HG03108 (cell line): ENCODE measurements at regions not wholly inside any gene's neighbourhood (a gene's known extent, or its start where the extent isn't known, plus 50 kb on each side); places are given as distances from the start of the nearest gene placed in this dataset.

Experiments
- ATAC-seq: cut with Tn5 transposase; IDR thresholded peaks from one replicate; pipeline ENCODE4 v1.9.1; 2021; ENCODE audit warnings: moderate library complexity; ENCODE audit not compliant: unreplicated experiment

DNA sequence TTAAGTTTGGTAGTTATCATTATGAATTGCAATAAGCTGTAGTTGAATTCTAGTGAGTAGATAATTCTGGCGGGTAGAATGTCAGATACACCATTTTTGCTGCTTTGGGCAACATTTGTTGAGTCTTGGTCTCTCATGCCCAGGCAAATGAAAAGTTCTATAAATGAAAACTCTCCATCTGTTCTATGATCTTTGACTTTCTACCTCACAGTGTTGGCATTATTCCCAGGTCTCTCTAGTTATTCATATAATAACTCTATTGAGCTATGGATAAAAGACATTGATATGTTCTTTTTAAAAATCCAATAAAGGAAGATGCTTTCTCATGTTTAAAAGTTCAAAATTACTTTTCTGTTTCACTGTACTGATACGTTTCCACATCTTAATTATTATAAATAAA lies 415.3 kb upstream of the SEMA3D start:
- no peak for ATAC-seq

DNA sequence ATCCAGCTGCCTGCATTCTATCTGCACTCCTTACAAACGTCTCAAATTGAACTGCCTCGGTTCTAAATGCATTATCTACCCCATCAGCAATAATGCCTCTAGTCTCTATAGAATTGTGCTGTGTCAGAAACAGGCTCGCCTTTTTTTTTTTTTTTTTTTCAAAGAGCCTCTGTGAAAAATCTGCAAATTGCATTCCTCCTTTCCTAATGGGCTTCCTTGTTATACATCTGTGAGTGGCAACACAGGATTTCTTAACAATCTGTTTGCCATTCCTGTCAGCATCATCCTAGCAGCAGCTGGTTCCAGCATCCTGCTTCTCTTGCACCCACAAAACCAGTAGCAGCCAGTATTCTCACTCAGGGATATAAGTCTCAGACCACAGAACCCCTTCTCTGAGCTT lies 413.5 kb upstream of the SEMA3D start:
- no peak for ATAC-seq

DNA sequence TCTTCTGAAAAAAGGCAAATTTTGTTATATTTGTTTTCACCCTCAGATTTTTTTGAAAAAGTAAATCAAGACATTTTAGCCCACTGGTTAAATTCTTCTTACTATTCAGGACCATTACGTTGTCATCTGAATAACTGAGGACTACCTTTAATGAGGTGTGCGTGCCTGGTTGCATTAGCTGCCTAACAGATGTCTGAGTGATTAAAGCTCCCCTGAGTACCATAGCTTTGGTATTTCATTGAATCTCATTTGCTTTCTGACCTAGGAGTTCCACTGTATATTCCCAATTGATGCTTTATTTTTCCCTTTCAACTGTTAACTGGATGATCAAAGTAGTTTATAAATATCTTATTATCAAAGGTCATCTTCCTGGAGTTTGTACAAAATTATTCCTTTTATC lies 410.0 kb upstream of the SEMA3D start:
- ATAC-seq = no peak

DNA sequence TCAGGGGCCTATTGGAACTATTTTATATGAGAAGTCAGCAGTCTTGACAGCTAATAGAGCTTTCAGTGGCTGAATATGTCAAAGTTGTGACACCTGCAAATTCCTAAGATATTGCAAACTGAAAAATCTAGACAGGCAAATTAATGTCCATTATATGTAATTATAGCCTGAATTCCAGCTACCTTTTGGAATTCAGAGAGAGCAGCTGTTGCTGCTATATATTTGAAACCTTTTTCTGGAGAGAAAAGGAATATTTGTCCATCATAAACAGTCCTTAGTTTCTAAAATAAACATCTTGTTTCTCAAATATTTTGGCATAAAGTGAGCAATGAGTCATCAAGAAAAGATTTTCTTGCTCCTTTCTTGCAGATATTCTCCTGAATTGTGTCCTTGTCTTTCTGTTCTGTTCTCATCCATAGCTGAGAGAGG lies 408.9 kb upstream of the SEMA3D start:
- no peak for ATAC-seq

DNA sequence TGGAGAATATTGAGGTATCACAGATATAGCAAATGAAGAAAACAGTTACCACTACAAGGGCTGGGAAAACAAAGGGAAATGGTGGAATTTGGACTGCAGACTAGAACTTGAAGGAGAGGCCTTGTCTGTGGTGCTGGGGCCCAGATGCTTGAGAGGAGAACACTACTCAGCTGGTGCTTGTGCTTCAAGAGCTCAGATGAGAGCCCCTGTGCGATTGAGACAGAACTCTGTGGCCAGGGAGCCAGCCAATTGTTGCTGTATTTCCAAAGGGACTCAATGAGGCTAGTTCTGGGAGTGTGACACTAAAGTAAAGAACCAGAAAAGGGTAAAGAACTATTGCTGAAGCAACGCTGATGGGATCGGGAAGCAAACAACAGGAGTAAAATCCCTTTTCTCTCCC lies 406.5 kb upstream of the SEMA3D start:
- ATAC-seq = no peak

DNA sequence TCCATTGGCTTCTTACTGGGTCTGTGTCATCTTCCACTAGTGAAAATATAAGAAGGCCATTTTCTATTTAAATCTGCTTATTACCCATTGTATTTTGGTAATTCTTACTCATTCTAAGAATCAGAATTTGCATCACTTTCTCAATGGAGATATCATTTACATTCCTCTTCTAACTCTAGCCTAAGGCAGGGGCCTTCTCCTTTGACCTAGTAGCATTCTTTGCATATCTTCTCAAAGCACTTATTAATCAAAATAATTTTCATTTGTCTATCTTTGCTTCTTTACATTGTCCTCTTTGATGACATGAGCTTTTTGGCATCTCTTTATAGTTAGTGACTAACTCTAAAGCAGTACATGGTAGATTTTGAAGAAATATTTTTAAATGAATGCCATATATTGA lies 400.9 kb upstream of the SEMA3D start:
- no peak for ATAC-seq

GRCh38 chr7:85586091-85586490 lies 399.2 kb upstream of the SEMA3D start:
- no peak for ATAC-seq

GRCh38 chr7:85583131-85583953 lies 396.5 kb upstream of the SEMA3D start:
- no peak for ATAC-seq

GRCh38 chr7:85573844-85574243 lies 387.0 kb upstream of the SEMA3D start:
- ATAC-seq = no peak

- no peak for ATAC-seq
Observed at GRCh38 chr7:85573346-85573745, 386.5 kb upstream of the SEMA3D start.

DNA sequence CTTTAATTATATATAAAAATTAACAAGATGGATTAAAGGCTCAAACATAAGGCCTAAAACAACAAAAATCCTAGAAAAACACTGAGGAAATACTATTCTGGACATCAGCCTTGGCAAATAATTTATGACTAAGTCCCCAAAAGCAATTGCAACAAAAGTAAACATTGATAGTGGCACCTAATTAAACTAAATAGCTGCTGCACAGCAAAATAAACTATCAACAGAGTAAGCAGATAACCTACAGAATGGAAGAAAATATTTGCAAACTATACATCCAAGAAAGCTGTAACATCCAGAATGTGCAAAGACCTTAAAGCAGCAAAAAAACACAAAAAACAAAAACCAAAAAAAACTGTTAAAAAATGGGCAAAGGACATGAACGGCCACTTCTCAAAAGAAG lies 384.0 kb upstream of the SEMA3D start:
- no peak for ATAC-seq

- no peak for ATAC-seq
Observed at GRCh38 chr7:85567983-85568382, 381.1 kb upstream of the SEMA3D start.

DNA sequence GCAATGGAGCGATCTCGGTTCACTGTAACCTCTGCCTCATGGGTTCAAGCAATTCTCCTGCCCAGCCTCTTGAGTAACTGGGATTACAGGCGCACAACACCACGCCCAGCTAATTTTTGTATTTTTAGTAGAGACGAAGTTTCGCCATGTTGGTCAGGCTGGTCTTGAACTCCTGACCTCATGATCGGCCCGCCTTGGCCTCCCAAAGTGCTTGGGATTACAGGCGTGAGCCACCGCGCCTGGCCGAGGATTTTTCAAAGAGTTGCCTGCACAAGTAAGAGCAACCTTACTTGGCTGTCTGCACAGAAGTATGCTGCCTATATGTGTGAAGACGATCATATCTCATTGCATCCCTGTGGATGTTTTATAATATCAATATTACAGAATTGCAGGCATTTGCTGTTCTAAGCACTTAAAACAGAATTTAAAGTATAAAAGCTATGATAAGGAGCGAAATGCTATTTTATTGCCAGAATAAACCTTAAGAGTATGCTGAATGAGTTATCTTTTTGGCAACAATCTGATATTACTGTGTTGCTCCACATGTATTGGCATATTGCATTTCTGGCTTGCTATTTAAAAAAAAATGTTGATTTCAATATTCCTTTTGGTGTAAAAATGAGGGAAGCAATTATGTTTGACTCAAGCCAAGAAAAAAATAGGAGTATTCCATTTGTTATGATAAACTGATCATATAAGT lies 379.4 kb upstream of the SEMA3D start:
- ATAC-seq = no peak

- ATAC-seq = no peak
Observed at GRCh38 chr7:85565276-85565675, 378.4 kb upstream of the SEMA3D start.

GRCh38 chr7:85564861-85565260 lies 378.0 kb upstream of the SEMA3D start:
- ATAC-seq = no peak

DNA sequence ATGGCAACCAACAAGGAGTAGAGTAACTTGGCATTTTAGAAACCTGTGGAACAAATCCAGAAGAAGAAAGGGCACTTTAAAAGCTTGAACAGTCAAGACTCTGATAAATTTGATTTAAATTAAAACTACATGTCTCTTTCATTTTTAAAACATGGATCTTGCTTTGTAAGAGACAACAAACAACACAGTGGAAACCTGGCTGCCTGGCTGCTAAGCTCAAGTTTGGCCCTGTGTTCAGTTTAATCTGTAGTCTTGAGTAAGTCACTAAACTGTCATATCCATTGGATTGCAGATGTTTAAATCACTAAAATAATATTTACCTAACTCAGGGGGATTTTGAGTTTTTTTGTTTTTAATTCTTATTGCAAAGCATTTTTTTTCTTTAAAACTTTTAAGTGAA lies 374.9 kb upstream of the SEMA3D start:
- ATAC-seq = no peak

GRCh38 chr7:85554236-85555178 lies 367.7 kb upstream of the SEMA3D start:
- ATAC-seq = no peak

GRCh38 chr7:85535974-85536729 lies 349.3 kb upstream of the SEMA3D start:
- no peak for ATAC-seq

- no peak for ATAC-seq
Observed at GRCh38 chr7:85529831-85530230, 343.0 kb upstream of the SEMA3D start.

- no peak for ATAC-seq
Observed at GRCh38 chr7:85529201-85529600, 342.3 kb upstream of the SEMA3D start.

- no peak for ATAC-seq
Observed at GRCh38 chr7:85528581-85528980, 341.7 kb upstream of the SEMA3D start.
